ENCODE measurements at regions not wholly inside any gene's neighbourhood (a gene's known extent, or its start where the extent isn't known, plus 50 kb on each side); places are given as distances from the start of the nearest gene placed in this dataset.
"Not testable (repeated sequence)": the region's sequence is repeated elsewhere in the genome, so short reads cannot be mapped to it uniquely, and the experiment has no call there.

DNA sequence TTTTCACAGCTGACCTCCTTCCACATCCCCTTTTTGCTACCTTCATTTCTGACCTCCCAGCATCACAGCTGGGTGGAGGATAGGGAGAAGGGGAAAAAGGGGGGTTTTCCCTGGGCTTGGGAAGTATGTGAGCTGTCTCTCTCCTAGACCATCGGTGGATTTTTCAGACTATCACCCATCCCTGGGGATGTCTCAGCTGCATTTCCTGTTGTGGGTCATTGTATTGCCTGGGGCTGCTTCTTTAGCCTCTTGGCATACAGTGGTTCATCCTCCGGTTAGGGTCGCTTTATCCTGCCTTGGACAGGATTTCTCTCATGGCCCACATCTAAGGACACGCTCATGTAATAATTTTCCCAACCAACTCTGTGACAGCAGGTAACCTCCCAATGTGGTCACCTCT, 142.5 kb upstream of the ARG1 start:
- H3K27me3 ChIP-seq = no peaks in the 10 kb centered on the region
- no peaks in the 10 kb centered on the region for H3K36me3 ChIP-seq
- DNase-seq = no peak
- no peak overlapping the region for H3K27ac ChIP-seq
- no peaks in the 10 kb centered on the region for H3K9me3 ChIP-seq
- H3K4me1 ChIP-seq = no peaks in the 10 kb centered on the region
- no peak overlapping the region for H3K4me3 ChIP-seq
- no peak for TF ChIP-seq POLR2A (IDR thresholded peaks at IDR 0.05)
- TF ChIP-seq, protein P1, sequence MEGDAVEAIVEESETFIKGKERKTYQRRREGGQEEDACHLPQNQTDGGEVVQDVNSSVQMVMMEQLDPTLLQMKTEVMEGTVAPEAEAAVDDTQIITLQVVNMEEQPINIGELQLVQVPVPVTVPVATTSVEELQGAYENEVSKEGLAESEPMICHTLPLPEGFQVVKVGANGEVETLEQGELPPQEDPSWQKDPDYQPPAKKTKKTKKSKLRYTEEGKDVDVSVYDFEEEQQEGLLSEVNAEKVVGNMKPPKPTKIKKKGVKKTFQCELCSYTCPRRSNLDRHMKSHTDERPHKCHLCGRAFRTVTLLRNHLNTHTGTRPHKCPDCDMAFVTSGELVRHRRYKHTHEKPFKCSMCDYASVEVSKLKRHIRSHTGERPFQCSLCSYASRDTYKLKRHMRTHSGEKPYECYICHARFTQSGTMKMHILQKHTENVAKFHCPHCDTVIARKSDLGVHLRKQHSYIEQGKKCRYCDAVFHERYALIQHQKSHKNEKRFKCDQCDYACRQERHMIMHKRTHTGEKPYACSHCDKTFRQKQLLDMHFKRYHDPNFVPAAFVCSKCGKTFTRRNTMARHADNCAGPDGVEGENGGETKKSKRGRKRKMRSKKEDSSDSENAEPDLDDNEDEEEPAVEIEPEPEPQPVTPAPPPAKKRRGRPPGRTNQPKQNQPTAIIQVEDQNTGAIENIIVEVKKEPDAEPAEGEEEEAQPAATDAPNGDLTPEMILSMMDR (IDR thresholded peaks at IDR 0.05) = no peak

DNA sequence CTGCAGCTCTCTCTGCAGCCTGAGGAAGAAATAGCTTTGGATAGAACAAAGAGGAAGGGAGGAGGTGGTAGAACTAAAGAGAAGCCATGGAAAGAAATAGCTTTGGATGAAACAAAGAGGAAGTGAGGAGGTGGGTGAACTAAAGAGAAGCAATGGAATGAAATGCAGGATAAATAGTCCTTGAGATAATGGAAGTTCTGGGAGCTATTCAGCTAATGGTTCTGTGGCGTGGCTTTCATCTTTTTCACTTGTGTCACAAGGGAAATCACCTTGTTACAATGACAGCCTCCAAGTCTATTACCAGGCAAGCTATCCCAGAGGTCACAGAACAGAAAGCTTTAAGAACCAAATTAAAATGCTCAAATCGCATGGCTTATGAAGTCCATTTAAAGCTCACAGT, 141.3 kb upstream of the ARG1 start:
- Histone ChIP-seq H3K4me1 (no peaks in the 10 kb centered on the region), H3K4me3 (no peak overlapping the region), H3K9me3 (no peaks in the 10 kb centered on the region), H3K27ac (no peak overlapping the region), H3K36me3 (no peaks in the 10 kb centered on the region), H3K27me3 (no peaks in the 10 kb centered on the region)
- DNase-seq = no peak
- TF ChIP-seq, protein P1 (IDR thresholded peaks at IDR 0.05) = no peak
- TF ChIP-seq POLR2A (IDR thresholded peaks at IDR 0.05) = no peak

DNA sequence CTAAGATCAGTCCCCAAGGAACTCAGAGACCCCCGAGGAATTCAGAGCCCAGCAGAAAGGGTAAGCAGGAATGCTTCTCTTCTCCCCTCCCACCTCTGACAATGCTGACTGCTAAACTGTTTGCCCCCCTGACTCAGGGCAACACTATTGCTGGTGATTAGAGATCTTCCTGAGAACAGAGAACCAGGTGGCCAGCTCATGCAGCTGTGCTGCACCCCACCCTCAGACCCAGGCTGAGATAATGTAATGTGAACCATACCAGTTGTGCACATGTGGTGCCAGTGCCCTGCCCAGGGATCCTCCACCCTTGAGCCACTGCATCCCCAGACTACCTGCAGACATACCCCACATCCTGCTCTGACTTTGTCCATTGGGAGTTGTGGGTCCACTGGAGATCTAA, 139.1 kb upstream of the ARG1 start:
- no peaks in the 10 kb centered on the region for H3K4me1 ChIP-seq
- no peaks in the 10 kb centered on the region for H3K27me3 ChIP-seq
- H3K4me3 ChIP-seq = no peak overlapping the region
- no peaks in the 10 kb centered on the region for H3K36me3 ChIP-seq
- H3K27ac ChIP-seq = no peak overlapping the region
- no peaks in the 10 kb centered on the region for H3K9me3 ChIP-seq
- DNase-seq = no peak
- TF ChIP-seq POLR2A (IDR thresholded peaks at IDR 0.05) = no peak
- TF ChIP-seq, protein P1 (IDR thresholded peaks at IDR 0.05) = no peak

DNA sequence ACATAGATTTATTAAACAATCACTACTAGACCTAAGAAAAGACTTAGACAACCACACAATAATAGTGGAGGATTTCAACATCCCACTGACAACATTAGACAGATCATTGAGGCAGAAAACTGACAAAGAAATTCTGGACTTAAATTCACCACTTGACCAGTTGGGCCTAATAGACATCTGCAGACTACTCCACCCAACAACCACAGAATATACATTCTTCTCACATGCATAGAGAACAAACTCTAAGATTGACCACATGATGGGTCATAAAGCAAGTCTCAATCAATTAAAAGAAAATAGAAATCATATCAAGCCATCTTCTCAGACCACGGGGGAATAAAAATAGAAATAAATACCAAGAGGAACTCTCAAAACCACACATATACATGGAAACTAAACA, 136.7 kb upstream of the ARG1 start:
- DNase-seq = no peak
- Histone ChIP-seq H3K9me3 (no peaks in the 10 kb centered on the region), H3K4me3 (no peak overlapping the region), H3K27me3 (no peaks in the 10 kb centered on the region), H3K27ac (no peak overlapping the region), H3K36me3 (no peaks in the 10 kb centered on the region), H3K4me1 (no peaks in the 10 kb centered on the region)
- TF ChIP-seq, protein P1 (IDR thresholded peaks at IDR 0.05) = no peak
- no peak for TF ChIP-seq POLR2A (IDR thresholded peaks at IDR 0.05)

DNA sequence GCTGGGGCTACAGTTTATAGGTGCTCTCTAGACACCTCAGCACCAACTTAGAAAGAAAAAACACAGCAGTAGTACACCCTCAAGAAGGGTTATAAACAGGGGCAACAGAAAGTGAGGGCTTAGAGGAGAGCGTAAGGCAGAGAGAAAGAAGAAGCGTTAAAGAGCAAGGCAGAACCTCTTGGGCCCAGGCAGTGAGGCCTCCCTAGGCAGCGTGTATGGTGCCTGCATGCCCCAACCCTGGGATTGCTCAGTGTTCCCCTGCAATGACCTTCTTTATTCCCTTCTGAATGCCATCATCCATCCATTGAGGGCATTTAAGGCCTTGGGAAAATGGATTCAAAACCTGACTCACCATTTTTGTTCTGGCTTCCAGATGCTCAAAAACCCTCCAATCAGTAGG, 130.0 kb upstream of the ARG1 start:
- Histone ChIP-seq H3K4me3 (peak overlapping the region in 2 of 4 donors; percentile 0 to 15), H3K27ac (peak overlapping the region in 1 of 4 donors; percentile 6), H3K4me1 (no peaks in the 10 kb centered on the region), H3K36me3 (no peaks in the 10 kb centered on the region), H3K9me3 (no peaks in the 10 kb centered on the region), H3K27me3 (no peaks in the 10 kb centered on the region)
- TF ChIP-seq, protein P1 (IDR thresholded peaks at IDR 0.05) = no peak
- TF ChIP-seq POLR2A (IDR thresholded peaks at IDR 0.05) = no peak
- DNase-seq = no peak

DNA sequence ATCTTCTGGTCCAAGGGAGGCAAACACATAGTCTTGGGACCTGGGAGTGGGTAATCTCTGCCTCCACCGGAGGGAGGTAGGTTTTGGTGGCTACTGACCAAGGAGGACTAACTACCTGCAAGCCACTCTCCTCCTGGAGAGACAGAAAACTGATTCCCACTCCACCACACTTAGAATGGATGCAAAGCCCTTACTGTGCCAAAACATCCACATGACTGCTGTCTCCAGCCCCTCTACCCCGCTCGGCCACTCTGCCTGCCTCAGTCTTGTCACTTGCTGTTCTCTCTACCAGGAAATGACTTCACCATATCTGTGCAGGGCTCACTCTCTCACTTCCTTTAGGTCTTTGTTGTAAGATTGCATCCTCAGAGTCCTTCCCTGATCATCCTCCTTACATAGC, 129.5 kb upstream of the ARG1 start:
- TF ChIP-seq POLR2A (IDR thresholded peaks at IDR 0.05) = no peak
- TF ChIP-seq, protein P1 (IDR thresholded peaks at IDR 0.05) = no peak
- no peaks in the 10 kb centered on the region for H3K4me1 ChIP-seq
- H3K4me3 ChIP-seq = peak overlapping the region in 2 of 4 donors; percentile 0 to 15
- peak overlapping the region in 1 of 4 donors; percentile 6 for H3K27ac ChIP-seq
- H3K36me3 ChIP-seq = no peaks in the 10 kb centered on the region
- H3K27me3 ChIP-seq = no peaks in the 10 kb centered on the region
- peak in 2 of 3 donors; percentile 27 to 47 for DNase-seq
- no peaks in the 10 kb centered on the region for H3K9me3 ChIP-seq

DNA sequence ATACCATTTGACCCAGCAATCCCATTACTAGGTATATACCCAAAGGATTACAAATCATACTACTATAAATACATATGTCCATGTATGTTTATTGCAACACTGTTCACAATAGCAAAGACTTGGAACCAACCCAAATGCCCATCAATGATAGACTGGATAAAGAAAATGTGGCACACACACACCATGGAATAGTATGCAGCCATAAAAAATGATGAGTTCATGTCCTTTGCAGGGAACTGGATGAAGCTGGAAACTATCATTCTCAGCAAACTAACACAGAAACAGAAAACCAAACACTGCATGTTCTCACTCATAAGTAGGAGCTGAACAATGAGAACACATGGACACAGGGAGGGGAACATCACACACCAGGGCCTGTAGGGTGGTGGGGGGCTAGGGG, 127.7 kb upstream of the ARG1 start:
- DNase-seq, H3K27me3 ChIP-seq, H3K4me1 ChIP-seq, H3K36me3 ChIP-seq, H3K9me3 ChIP-seq, H3K27ac ChIP-seq, H3K4me3 ChIP-seq: not testable (repeated sequence)
